Amniotic stem cell (primary cell): ENCODE measurements at regions not wholly inside any gene's neighbourhood (a gene's known extent, or its start where the extent isn't known, plus 50 kb on each side); places are given as distances from the start of the nearest gene placed in this dataset.
"Not testable (repeated sequence)": the region's sequence is repeated elsewhere in the genome, so short reads cannot be mapped to it uniquely, and the experiment has no call there.

ENCODE experiments used
- DNase-seq: peaks from one replicate; lab custom pipeline; 2025; lab: John Stamatoyannopoulos, UW

GRCh38 chr5:67941614-67942401, 273.7 kb upstream of the PIK3R1 start:
- DNase-seq, result no peak

- no peak for DNase-seq
Observed at GRCh38 chr5:67935908-67936566, 279.5 kb upstream of the PIK3R1 start.

GRCh38 chr5:67934976-67935375, 280.6 kb upstream of the PIK3R1 start:
- no peak for DNase-seq

GRCh38 chr5:67925511-67925910, 290.0 kb upstream of the PIK3R1 start:
- DNase-seq, result no peak

GRCh38 chr5:67921004-67921601, 294.5 kb upstream of the PIK3R1 start:
- DNase-seq, result no peak

- not testable (repeated sequence) for DNase-seq
Observed at GRCh38 chr5:67919532-67919931, 296.0 kb upstream of the PIK3R1 start.

GRCh38 chr5:67917561-67917960, 298.0 kb upstream of the PIK3R1 start:
- DNase-seq, result no peak

GRCh38 chr5:67910546-67910945, 305.0 kb upstream of the PIK3R1 start:
- no peak for DNase-seq

GRCh38 chr5:67908126-67908765, 307.3 kb upstream of the PIK3R1 start:
- DNase-seq, result no peak

GRCh38 chr5:67904366-67904765, 311.2 kb upstream of the PIK3R1 start:
- DNase-seq, result no peak

- no peak for DNase-seq
Observed at GRCh38 chr5:67903656-67904055, 311.9 kb upstream of the PIK3R1 start.

- no peak for DNase-seq
Observed at GRCh38 chr5:67903121-67903520, 312.4 kb upstream of the PIK3R1 start.

- no peak for DNase-seq
Observed at GRCh38 chr5:67902497-67902830, 313.1 kb upstream of the PIK3R1 start.

GRCh38 chr5:67901814-67902496, 313.6 kb upstream of the PIK3R1 start:
- DNase-seq, result no peak

- no peak for DNase-seq
Observed at GRCh38 chr5:67900514-67900913, 315.0 kb upstream of the PIK3R1 start.

- no peak for DNase-seq
Observed at GRCh38 chr5:67897980-67898379, 317.6 kb upstream of the PIK3R1 start.

GRCh38 chr5:67897431-67897830, 318.1 kb upstream of the PIK3R1 start:
- DNase-seq, result no peak

GRCh38 chr5:67896930-67897313, 318.6 kb upstream of the PIK3R1 start:
- no peak for DNase-seq

- no peak for DNase-seq
Observed at GRCh38 chr5:67896311-67896929, 319.1 kb upstream of the PIK3R1 start.

- DNase-seq, result not testable (repeated sequence)
Observed at GRCh38 chr5:67889870-67890269, 325.7 kb upstream of the PIK3R1 start.

GRCh38 chr5:67887748-67888161, 327.8 kb upstream of the PIK3R1 start:
- DNase-seq, result no peak

- no peak for DNase-seq
Observed at GRCh38 chr5:67886761-67887160, 328.8 kb upstream of the PIK3R1 start.
